ENCODE measurements at regions not wholly inside any gene's neighbourhood (a gene's known extent, or its start where the extent isn't known, plus 50 kb on each side); places are given as distances from the start of the nearest gene placed in this dataset.

DNA sequence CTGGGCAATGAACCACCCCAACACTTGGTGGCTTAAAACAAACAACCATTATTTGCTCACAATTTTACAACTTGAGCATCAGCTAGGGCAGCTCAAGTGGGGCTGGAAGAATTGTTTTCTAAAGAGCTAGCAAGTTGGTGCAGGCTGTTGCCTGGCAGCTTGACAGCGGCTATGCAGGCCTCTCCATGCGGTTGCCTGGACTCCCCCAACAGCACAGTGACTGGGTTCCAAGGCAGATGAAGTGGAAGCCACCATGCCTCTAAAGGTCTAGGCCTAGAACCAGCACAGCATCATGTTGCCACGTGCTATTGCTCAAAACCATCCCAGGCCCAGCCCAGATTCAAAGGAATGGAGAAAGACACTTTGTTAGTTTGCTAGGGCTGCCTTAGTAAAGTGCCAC, 114.8 kb downstream of the BCOR start:
- ATAC-seq (ENCODE audit: low read depth) (no peak), DNase-seq (no peak)
- H3K14ac ChIP-seq (replicated peaks; ENCODE audit: low read depth, low read length), result no peak overlapping the region
- H4K20me1 ChIP-seq (ENCODE audit: insufficient read depth, low read length), result no peaks in the 10 kb centered on the region
- no peaks in the 10 kb centered on the region for H3K79me1 ChIP-seq (ENCODE audit: low read depth in 1 of 2, low read length in 2 of 2)
- ChIA-PET POLR2A (ENCODE audit: unreplicated experiment) (no interaction called here), CTCF (no interaction called here)
- H2BK15ac ChIP-seq (ENCODE audit: low read depth, low read length), result no peak overlapping the region
- no peak overlapping the region for H3K9ac ChIP-seq (ENCODE audit: low read depth, low read length)
- no peak overlapping the region for H3K4me3 ChIP-seq (ENCODE audit: insufficient read depth, low read depth, low read length)
- no peak overlapping the region for H4K5ac ChIP-seq (ENCODE audit: low read depth, low read length)
- no peak overlapping the region for H3K18ac ChIP-seq (ENCODE audit: low read depth, low read length)
- TF ChIP-seq SMC3 (IDR thresholded peaks at IDR 0.05; ENCODE audit: low read depth, low read length) (no peak), NFE2L2 (IDR thresholded peaks at IDR 0.05; ENCODE audit: low read depth, low read length) (no peak), MAZ (IDR thresholded peaks at IDR 0.05; ENCODE audit: borderline replicate concordance, low read depth, low read length) (no peak), MXI1 (IDR thresholded peaks at IDR 0.05; ENCODE audit: borderline replicate concordance, low read depth, low read length) (no peak), RFX5 (IDR thresholded peaks at IDR 0.05; ENCODE audit: low read depth, low read length) (no peak), POLR2A (IDR thresholded peaks at IDR 0.05; ENCODE audit: low read depth, low read length) (no peak), RAD21 (IDR thresholded peaks at IDR 0.05; ENCODE audit: low read length) (no peak), MAFK (IDR thresholded peaks at IDR 0.05; ENCODE audit: low read depth, low read length) (no peak), BHLHE40 (IDR thresholded peaks at IDR 0.05; ENCODE audit: low read depth, low read length) (no peak)
- TF ChIP-seq, protein P1, sequence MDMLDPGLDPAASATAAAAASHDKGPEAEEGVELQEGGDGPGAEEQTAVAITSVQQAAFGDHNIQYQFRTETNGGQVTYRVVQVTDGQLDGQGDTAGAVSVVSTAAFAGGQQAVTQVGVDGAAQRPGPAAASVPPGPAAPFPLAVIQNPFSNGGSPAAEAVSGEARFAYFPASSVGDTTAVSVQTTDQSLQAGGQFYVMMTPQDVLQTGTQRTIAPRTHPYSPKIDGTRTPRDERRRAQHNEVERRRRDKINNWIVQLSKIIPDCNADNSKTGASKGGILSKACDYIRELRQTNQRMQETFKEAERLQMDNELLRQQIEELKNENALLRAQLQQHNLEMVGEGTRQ (IDR thresholded peaks at IDR 0.05; ENCODE audit: low read depth, low read length), result no peak
- TF ChIP-seq, protein P2, sequence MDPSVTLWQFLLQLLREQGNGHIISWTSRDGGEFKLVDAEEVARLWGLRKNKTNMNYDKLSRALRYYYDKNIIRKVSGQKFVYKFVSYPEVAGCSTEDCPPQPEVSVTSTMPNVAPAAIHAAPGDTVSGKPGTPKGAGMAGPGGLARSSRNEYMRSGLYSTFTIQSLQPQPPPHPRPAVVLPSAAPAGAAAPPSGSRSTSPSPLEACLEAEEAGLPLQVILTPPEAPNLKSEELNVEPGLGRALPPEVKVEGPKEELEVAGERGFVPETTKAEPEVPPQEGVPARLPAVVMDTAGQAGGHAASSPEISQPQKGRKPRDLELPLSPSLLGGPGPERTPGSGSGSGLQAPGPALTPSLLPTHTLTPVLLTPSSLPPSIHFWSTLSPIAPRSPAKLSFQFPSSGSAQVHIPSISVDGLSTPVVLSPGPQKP (IDR thresholded peaks at IDR 0.05; ENCODE audit: borderline replicate concordance, low read depth, low read length), result no peak
- H3K23ac ChIP-seq (ENCODE audit: low read depth, low read length), result no peak overlapping the region
- H2AK9ac ChIP-seq (replicated peaks; ENCODE audit: low read depth, low read length, poor library complexity), result no peak overlapping the region
- no peak overlapping the region for H3K4ac ChIP-seq (ENCODE audit: low read depth, low read length)
- no peak overlapping the region for H4K8ac ChIP-seq (ENCODE audit: low read depth in 2 of 2, low read length in 2 of 2)
- intact Hi-C loops (cut with micrococcal nuclease) (no loop called here), in situ Hi-C loops (cut with MboI; ENCODE audit: low sequenced_read_pairs) (no loop called here), dilution Hi-C loops (cut with HindIII; ENCODE audit: low sequenced_read_pairs, unreplicated experiment) (no loop called here)
- WGBS, 2 experiments (ENCODE audit: extremely low coverage in 2 of 2, insufficient read length in 1 of 2), result no CpG with 5 or more reads among the region's 3 CpGs
- H3K4me1 ChIP-seq (ENCODE audit: control insufficient read depth, insufficient read depth, low read length), result no peaks in the 10 kb centered on the region; the same call in 1 of the 2 replicates
- H3K27me3 ChIP-seq (ENCODE audit: control insufficient read depth, insufficient read depth, low read length), result peaks cover 21% of the 10 kb centered on the region
- H3K4me2 ChIP-seq (ENCODE audit: low read depth, low read length), result no peak overlapping the region
- no peak overlapping the region for H3K27ac ChIP-seq (ENCODE audit: insufficient read depth, low read length)
- no peak overlapping the region for H4K91ac ChIP-seq (ENCODE audit: insufficient read depth, low read depth, low read length)
- H2BK5ac ChIP-seq (ENCODE audit: low read depth, low read length, poor library complexity, severe bottlenecking), result no peak overlapping the region
- H3K56ac ChIP-seq (ENCODE audit: extremely low read depth, insufficient read depth, low read length), result no peak overlapping the region
- peaks cover 2% of the 10 kb centered on the region; the same call in 1 of the 2 replicates for H3K9me3 ChIP-seq (ENCODE audit: control insufficient read depth, insufficient read depth, low read length)
- H3K36me3 ChIP-seq (ENCODE audit: control insufficient read depth, insufficient read depth, low read length), result no peaks in the 10 kb centered on the region
- no peak overlapping the region for H2AFZ ChIP-seq (replicated peaks; ENCODE audit: low read length, poor library complexity)
- H2AK5ac ChIP-seq (ENCODE audit: low read depth, low read length), result no peak overlapping the region
- no TSS peak for BruUV-seq (replicated peaks)
- no peak overlapping the region for H2BK120ac ChIP-seq (ENCODE audit: low read depth, low read length)
- no peak overlapping the region for H2BK20ac ChIP-seq (ENCODE audit: low read depth, low read length)
- no peaks in the 10 kb centered on the region for H3K9me1 ChIP-seq (ENCODE audit: insufficient read depth, low read length)

Measured in IMR-90 (cell line).